GM10266 (cell line): ENCODE measurements at regions not wholly inside any gene's neighbourhood (a gene's known extent, or its start where the extent isn't known, plus 50 kb on each side); places are given as distances from the start of the nearest gene placed in this dataset.

Experiments used
- DNase-seq: peaks from one replicate; pipeline ENCODE4 v3.0.0; 2012; ENCODE audit errors: extremely low spot score
- TF ChIP-seq, protein P1 (sequence below): IDR thresholded peaks from 2 replicates; pipeline ENCODE4 v1.5.1; 2012; ENCODE audit warnings: mild to moderate bottlenecking, low read depth; ENCODE audit not compliant: control insufficient read depth, insufficient read depth; ENCODE audit errors: missing control alignments

DNA sequence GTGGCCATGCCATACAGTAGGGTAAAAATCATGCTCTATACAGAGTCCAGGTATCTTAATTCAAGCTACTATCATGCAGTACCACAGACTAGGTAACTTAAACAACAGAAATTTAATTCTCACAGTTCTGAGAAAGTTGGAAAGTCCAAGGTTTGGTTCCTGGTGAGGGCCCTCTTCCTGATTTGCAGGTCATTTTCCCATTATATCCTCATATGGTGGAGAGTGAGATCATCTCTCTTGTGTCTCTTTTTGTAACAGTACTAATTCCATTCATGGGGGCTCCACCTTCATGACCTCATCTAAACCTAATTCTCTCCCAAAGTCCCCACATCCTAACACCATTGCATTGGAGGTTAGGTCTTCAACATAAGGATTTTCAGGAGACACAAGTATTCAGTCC lies 335.0 kb upstream of the ACVR2A start:
- TF ChIP-seq, protein P1, sequence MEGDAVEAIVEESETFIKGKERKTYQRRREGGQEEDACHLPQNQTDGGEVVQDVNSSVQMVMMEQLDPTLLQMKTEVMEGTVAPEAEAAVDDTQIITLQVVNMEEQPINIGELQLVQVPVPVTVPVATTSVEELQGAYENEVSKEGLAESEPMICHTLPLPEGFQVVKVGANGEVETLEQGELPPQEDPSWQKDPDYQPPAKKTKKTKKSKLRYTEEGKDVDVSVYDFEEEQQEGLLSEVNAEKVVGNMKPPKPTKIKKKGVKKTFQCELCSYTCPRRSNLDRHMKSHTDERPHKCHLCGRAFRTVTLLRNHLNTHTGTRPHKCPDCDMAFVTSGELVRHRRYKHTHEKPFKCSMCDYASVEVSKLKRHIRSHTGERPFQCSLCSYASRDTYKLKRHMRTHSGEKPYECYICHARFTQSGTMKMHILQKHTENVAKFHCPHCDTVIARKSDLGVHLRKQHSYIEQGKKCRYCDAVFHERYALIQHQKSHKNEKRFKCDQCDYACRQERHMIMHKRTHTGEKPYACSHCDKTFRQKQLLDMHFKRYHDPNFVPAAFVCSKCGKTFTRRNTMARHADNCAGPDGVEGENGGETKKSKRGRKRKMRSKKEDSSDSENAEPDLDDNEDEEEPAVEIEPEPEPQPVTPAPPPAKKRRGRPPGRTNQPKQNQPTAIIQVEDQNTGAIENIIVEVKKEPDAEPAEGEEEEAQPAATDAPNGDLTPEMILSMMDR, result no peak

DNA sequence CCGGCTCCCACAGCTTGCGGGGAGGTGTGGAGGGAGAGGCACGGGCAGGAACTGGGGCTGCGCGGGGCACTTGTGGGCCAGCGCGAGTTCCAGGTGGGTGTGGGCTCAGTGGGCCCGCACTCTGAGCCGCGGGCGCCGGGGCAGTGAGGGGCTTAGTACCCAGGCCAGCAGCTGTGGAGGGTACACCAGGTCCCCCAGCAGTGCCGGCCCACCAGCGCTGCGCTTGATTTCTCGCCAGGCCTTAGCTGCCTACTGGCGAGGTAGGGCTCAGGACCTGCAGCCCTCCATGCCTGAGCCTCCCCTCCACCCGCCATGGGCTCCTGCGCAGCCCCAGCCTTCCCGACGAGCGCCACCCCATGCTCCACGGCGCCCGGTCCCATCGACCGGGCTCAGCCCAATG lies 337.9 kb upstream of the ACVR2A start:
- no peak for DNase-seq
- TF ChIP-seq, protein P1, result no peak

More for the DNA sequence above, 335.0 kb upstream of the ACVR2A start:
- DNase-seq, result no peak

DNA sequence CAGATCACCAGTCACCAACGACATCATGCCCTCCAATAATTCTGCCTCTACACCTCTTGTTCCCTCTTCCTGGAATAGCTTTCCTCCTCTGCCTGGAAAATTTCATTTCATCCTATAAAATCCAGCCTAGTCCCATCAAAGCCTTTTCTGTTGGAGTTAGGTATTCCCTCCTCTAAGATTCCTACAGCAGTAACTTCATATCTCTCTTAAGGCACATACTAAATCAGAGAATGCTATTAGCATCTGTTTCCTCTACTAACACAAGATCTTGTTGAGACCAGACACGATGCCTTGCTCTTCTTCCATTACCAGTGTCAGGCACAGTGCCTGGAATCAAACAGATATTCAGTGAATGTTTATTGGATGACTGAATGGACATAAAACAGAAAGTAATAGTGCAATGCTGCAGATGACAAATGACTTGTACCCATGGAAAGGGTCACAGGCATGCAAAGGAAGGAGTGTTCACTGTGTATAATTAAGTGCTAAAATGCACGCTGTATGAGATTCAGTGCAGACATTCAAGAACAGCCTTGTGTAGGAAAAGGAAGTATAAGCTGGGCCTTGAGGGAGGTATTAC lies 342.0 kb upstream of the ACVR2A start:
- TF ChIP-seq, protein P1, result no peak
- no peak for DNase-seq

DNA sequence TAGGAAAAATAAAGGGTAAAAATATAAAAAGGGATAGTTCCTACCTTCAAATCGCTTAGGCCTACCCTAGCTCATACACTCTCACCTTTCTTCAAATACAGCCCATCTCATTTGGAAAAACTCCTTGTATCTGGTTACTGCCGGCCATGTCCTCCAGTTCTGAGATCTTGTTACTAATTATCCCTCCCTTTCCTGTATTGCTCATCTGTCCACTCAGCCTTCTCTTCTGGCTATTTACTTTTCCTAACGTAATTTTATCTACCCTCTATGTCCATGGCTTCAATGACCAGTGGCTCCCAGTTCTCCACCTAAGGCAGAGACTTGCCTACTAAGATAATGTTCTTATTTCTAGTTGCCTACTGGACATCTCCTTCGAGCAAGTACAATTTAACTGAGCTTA lies 342.9 kb upstream of the ACVR2A start:
- TF ChIP-seq, protein P1, result no peak
- no peak for DNase-seq

DNA sequence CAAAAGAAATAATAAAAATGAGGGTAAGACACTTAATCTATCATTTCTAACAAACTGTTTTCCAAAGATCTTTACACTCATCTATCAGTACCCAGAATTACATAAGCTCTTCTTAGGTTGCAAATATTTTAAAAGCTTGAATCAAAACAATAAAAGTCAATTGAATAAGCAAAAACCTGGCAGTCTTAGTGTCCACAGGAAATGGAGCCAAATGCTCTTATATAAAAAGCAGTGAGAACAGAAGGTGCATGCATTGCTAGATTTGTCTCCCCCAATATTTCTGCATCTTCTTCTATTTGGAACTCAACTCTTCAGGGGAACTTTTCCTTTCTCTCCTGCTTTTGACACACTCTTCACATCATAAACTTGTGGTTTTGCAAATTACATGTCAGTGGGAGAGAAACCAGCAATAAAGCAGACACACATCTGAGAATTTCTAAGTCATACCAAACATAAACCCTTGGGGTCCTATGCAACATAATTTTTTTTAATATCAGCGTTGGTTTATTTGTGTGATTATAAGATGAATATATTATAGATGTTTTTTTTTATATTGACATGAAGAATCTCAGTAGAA lies 343.9 kb upstream of the ACVR2A start:
- no peak for DNase-seq
- TF ChIP-seq, protein P1, result no peak

DNA sequence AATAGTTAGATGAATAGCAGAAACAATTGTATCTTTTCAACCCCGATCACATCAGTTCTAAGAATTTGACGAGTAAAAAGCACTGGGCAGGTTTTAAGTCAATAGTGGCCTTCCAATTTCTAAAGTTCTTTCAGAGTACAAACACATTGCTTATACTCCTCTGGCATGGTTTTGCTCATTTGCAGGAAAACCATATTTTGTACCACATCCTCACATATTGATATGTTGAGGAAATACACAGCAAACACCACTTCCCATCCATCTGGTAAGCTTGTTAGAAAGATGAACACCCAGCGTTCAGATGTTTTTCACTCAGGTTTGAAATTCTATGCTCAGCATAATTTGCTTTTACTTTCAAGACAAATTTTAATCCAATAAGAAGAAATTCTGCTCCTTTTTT lies 344.6 kb upstream of the ACVR2A start:
- TF ChIP-seq, protein P1, result no peak
- no peak for DNase-seq

DNA sequence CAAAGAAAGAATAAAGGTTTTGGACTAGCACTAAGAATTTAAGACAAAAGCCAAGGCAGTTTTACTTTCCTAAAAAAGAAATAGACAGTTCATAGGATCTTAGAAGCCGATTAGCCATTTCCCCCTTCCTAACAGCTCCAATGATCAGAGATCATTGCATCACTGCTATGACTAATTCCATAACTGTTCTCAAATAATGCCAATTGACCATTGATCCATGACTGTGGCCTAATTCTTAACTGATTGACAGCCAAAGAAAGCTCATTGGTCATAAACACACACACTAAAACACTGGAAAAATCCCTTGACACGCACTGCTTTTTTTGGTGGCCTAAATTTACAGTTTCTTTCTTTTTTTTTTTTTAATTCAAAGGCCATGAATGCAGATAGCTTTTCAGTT lies 345.0 kb upstream of the ACVR2A start:
- TF ChIP-seq, protein P1, result no peak
- DNase-seq, result no peak
